ENCODE measurements at regions not wholly inside any gene's neighbourhood (a gene's known extent, or its start where the extent isn't known, plus 50 kb on each side); places are given as distances from the start of the nearest gene placed in this dataset.

DNA sequence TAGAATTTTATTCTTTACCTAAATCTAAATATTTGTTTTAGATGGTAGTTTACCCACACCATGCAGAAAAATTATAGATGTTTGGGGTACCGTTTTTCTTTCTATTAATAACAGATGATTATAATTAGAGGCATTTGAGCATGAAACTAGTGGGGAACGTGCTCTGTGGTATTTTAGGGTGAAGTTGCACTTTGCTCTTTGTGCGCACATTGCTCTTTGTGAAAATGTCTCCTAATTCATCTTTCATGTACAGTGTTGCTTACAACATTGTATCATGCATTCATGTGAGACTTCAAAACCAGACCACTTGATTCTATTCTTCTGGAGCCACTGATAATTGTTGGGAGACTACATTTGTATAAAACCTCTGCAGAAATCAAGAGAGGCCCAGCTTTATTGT lies 449.1 kb upstream of the RGS6 start:
- TF ChIP-seq ZFP1 (CRISPR knock-in tag; IDR thresholded peaks at IDR 0.05) (no peak), TEAD4 (IDR thresholded peaks at IDR 0.05; ENCODE audit: low read length) (no peak), TEAD4 (CRISPR knock-in tag; IDR thresholded peaks at IDR 0.05; ENCODE audit: borderline replicate concordance) (no peak), FIP1L1 (IDR thresholded peaks at IDR 0.05; ENCODE audit: low read depth, low read length, poor library complexity, severe bottlenecking) (no peak), TAF1 (IDR thresholded peaks at IDR 0.05; ENCODE audit: control insufficient read depth, extremely low read depth, insufficient read depth, low read length, severe bottlenecking) (no peak), ZFX (CRISPR knock-in tag; IDR thresholded peaks at IDR 0.05) (no peak), CHD2 (IDR thresholded peaks at IDR 0.05; ENCODE audit: low read depth, low read length) (no peak), RBFOX2 (IDR thresholded peaks at IDR 0.05; ENCODE audit: low read depth, low read length) (no peak), TCF3 (CRISPR knock-in tag; IDR thresholded peaks at IDR 0.05) (no peak), ZNF143 (CRISPR knock-in tag; IDR thresholded peaks at IDR 0.05) (no peak)
- TF ChIP-seq, protein P1, sequence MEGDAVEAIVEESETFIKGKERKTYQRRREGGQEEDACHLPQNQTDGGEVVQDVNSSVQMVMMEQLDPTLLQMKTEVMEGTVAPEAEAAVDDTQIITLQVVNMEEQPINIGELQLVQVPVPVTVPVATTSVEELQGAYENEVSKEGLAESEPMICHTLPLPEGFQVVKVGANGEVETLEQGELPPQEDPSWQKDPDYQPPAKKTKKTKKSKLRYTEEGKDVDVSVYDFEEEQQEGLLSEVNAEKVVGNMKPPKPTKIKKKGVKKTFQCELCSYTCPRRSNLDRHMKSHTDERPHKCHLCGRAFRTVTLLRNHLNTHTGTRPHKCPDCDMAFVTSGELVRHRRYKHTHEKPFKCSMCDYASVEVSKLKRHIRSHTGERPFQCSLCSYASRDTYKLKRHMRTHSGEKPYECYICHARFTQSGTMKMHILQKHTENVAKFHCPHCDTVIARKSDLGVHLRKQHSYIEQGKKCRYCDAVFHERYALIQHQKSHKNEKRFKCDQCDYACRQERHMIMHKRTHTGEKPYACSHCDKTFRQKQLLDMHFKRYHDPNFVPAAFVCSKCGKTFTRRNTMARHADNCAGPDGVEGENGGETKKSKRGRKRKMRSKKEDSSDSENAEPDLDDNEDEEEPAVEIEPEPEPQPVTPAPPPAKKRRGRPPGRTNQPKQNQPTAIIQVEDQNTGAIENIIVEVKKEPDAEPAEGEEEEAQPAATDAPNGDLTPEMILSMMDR (IDR thresholded peaks at IDR 0.05 in 2 of 3, conservative IDR thresholded peaks at IDR 0.05 in 1 of 3; ENCODE audit: insufficient read depth in 2 of 3, low read depth in 1 of 3, low read length in 3 of 3) = no peak

Data from K562 (cell line).